Hematopoietic multipotent progenitor cell treated with erythropoietin and hydrocortisone succinate and interleukin-3 and kit ligand, for 6 days (in vitro differentiated cells): ENCODE measurements at regions not wholly inside any gene's neighbourhood (a gene's known extent, or its start where the extent isn't known, plus 50 kb on each side); places are given as distances from the start of the nearest gene placed in this dataset.

Experiments used
- DNase-seq: peaks from one replicate; pipeline ENCODE4 v3.0.0-alpha.2; 2015

DNA sequence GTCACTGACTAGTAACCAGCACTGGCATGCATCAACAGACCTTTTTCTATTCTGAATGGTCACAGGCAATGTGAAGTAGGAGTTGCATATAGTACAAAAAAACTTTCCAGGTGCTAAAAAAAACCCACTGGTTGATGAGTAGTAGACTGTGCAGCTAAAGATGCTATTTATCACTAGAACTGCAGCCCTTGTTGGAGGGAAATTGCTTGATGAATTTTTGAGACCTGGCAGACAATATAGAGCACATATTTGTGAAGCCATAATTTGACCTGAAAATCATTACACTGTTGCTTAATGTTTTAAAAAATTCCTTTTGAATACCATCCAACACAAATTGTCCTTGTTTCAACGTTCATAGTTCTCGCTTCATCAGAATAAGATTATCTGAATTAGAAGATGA, 441.0 kb downstream of the KLF12 start:
- no peak for DNase-seq

DNA sequence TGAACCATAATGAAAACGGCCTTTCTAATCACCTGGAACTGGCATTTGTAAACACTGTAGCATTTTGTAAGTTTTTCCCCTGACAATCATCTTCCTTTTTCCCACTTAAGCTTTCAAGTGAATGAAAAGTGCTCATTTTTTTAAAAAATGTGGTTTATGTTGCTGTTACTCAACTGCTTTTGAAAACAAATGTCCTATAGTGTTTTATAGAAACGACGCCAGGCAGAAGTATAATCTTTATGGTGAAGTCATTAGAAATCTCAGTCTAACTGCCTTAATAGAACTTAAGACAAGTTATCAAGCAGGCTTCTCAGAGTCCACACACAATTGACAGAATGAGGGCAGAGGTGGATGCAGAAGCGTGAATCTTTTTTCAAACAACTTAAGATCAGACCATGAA, 442.3 kb downstream of the KLF12 start:
- no peak for DNase-seq

DNA sequence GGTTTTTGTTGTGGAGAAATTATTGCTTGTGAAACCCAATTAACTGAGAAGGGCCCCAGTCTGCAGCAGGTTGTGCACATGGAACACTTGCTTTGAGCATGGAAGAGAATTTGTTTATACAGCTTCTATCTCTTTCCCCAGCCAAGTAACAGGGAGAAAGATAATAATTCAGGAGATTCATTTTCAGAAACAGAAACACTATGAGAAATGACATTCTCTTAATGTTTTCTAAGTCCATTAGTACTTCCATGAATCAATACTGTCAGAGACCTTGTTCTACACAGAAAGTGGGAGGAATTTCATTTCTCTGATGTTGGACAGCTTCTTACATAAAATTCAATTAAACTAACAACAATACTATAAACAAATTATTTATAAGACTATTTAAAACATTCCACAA, 446.3 kb downstream of the KLF12 start:
- no peak for DNase-seq

DNA sequence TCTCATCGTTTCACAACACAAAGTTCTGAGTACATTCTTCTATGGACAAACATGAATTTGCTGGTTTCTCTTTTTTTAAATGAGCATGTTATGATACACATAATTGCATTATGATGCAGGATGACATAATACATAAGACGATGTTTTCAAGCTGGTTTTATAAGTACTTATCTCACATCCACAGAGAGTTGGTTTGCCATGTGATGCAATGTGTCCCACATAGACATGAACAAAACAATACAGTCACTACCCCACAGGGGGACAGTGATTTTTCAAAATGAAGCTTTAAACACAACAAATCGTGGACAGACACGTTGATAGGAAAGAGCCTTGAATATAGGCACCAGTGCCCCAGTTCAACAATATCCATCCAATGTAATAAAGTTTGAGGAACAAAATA, 447.1 kb downstream of the KLF12 start:
- DNase-seq, result peak; percentile 15

GRCh38 chr13:73684750-73685149, 449.5 kb downstream of the KLF12 start:
- DNase-seq, result no peak

DNA sequence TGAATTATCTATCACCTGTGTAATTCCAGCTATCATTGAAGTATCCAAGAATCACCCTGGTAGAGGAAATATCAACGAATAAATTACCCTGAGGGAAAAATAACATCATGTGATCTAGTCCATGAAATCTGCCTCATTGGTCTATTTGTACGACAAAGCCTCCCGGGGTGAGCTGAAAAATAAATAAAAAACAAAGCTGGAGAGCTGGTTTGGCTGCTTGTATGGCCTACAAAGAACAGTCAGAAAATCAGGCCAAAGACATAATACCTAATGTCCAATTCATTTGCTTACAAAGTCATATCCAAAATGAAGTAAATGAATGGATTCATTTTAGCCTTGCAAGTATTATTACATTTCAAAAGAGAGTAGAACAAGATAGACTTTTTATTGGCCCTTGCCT, 449.9 kb downstream of the KLF12 start:
- DNase-seq, result no peak

- DNase-seq, result no peak
These were observed 450.5 kb downstream of the KLF12 start for GRCh38 chr13:73683746-73684145.

- no peak for DNase-seq
These were observed 452.4 kb downstream of the KLF12 start for GRCh38 chr13:73681779-73682178.

- no peak for DNase-seq
These were observed 453.2 kb downstream of the KLF12 start for GRCh38 chr13:73681015-73681414.

GRCh38 chr13:73677048-73677601, 457.1 kb downstream of the KLF12 start:
- DNase-seq, result no peak

GRCh38 chr13:73676550-73677047, 457.6 kb downstream of the KLF12 start:
- DNase-seq, result no peak

GRCh38 chr13:73675821-73676220, 458.4 kb downstream of the KLF12 start:
- no peak for DNase-seq

GRCh38 chr13:73674570-73674969, 459.6 kb downstream of the KLF12 start:
- DNase-seq, result no peak

GRCh38 chr13:73673931-73674330, 460.3 kb downstream of the KLF12 start:
- no peak for DNase-seq

DNA sequence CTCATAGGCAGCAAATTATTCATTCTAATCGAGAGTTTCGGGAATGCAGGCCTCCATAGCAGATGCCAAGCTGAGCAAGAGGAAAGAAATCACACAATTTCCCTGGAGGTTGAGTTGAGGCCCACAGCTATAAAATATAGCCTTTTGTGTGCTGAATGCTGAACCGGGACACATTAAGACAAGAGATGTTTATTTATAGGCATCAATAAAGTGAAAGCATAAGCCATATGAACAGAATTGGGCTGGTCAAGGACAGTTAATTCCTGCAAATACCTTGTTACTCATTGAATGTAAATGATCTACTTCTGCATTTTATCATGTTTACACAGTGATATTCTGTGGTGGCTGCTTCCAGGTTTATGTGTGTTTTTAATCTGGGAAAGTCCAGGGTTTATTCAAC, 461.7 kb downstream of the KLF12 start:
- DNase-seq, result no peak

- DNase-seq, result no peak
These were observed 462.5 kb downstream of the KLF12 start for GRCh38 chr13:73671732-73672131.

DNA sequence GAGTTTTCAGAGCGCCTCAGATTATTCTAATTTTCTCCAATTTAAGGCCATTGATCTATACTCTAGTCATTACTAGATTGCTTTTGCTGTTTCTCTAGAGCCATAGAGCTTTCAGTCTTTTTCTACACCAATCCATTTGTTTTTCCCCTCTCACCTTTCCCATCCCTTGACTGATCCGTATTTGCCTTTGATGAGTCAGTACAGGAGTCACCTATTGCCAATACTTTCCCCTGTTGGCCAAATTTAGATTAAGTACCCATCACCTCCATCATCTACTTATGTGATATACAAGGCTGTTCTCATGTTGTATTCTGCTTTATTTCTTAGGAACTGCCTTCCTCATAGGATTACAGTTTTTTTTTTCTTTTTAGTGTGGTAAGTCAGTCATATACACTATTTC, 463.2 kb downstream of the KLF12 start:
- no peak for DNase-seq

DNA sequence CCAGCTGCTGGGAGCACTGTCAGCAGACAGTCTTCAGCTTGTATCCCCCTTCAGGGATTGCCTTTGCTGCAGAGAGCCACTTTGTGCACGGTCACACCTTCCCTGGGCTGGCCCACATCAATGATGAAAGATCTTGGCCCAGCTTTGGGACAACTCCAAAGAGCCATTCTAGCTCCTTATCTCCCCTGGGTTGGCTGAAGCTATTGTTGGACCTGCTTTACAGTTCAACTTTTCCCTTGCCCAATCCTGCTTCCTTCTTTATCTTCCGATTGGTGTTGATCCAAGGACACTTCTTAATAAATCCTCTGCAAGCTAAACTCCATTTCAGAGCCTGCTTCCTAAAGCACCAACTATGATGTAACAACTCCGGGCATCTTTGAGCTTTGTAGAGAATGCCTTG, 466.4 kb downstream of the KLF12 start:
- DNase-seq, result no peak

GRCh38 chr13:73665261-73665660, 468.9 kb downstream of the KLF12 start:
- DNase-seq, result no peak

GRCh38 chr13:73664851-73665250, 469.4 kb downstream of the KLF12 start:
- DNase-seq, result no peak

GRCh38 chr13:73662833-73663232, 471.4 kb downstream of the KLF12 start:
- DNase-seq, result no peak

DNA sequence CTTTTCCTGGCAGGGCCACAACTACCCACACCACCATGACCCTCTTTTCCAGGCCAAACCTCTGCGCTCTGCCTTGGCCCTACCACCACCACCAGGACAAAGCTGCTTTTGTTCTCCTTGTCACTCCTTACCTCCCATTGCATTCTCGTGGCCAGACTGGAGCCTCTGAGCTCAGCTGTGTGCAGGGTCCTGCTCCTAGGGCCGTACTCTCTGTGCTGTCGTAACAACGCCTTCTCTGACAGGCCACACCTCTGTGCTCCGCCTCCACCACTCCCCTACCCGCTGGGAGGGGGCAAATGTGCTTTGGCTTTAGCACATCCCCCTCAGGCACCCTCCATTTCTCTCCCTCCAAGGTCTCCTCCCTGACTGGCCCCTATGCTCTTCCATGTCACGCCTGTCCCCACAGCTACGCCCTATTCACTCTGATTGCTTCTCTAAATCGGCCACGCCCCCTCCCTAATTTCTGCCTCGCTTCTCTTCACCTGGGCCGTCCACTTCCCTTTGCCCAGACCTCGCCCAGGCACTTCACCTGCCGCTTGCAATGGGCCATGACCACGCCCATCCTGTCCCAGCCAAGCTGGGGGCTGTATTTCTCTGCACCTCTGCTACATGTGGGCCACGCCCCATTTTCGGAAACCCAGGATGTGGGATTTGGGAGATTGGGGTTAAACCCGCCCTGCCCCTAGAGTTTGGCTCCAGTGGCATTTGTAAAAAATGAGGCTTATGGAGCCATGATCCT, 472.3 kb downstream of the KLF12 start:
- no peak for DNase-seq

DNA sequence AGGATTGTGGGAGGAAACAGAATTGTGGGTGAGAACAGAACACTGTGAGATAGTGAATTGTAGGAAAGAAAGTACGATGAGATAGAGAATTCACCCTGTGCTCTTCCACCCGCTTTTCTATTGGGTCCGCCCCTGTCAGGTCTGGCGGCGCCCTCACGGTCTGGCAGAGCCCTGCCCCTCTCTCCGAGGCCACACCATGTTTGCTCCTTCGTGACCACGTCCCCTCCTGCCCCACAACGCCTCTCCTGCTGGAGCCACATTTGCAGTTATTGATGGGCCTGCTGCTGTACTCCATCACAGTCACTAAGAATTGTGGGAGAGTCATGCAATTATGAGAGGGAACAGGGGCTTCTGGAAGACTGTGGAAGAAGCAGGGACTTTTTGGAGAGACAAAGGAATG, 473.1 kb downstream of the KLF12 start:
- DNase-seq, result no peak

DNA sequence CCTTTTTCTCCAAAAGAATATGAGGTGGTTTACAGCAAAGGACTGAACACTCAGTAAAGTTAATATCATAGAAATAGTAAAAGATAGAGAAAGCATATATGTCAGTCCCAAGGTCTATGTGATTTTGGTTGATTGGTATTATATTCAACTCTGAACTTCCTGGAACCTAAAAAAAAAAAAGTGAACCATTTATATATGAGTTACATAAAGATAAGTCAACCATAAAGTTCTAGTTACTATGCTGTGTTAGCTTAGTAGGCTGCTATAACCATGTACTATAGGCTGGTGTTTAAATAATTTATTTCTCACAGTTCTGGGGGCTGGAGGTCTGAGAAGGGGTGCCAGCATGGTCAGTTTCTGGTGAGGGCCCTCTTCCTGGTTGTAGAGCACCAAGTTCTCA, 475.6 kb downstream of the KLF12 start:
- DNase-seq, result no peak
